T-helper 2 cell treated with Interferon-gamma antibody and Interleukin-4, amounts not matched to agents 100 ng/mL and 5 ng/mL, for 36 hours (primary cell): ENCODE measurements at regions not wholly inside any gene's neighbourhood (a gene's known extent, or its start where the extent isn't known, plus 50 kb on each side); places are given as distances from the start of the nearest gene placed in this dataset.
"Not testable (repeated sequence)": the region's sequence is repeated elsewhere in the genome, so short reads cannot be mapped to it uniquely, and the experiment has no call there.

Experiments used
- intact Hi-C: fragments of 100-400 bp; cut with micrococcal nuclease; formaldehyde crosslinking; loops from one replicate; pipeline ENCODE4 v1.15.1; 2023

- intact Hi-C loops, result no loop called here
Observed at GRCh38 chr2:8489751-8490150, 192.1 kb upstream of the ID2 start.

- intact Hi-C loops, result no loop called here
Observed at GRCh38 chr2:8490166-8490721, 191.6 kb upstream of the ID2 start.

- intact Hi-C loops, result no loop called here
Observed at GRCh38 chr2:8491296-8492027, 190.4 kb upstream of the ID2 start.

GRCh38 chr2:8494151-8494550 is 187.7 kb upstream of the ID2 start:
- intact Hi-C loops, result no loop called here

- intact Hi-C loops, result no loop called here
Observed at GRCh38 chr2:8494589-8494988, 187.3 kb upstream of the ID2 start.

GRCh38 chr2:8495189-8495989 is 186.5 kb upstream of the ID2 start:
- intact Hi-C loops, result no loop called here

GRCh38 chr2:8496079-8496478 is 185.8 kb upstream of the ID2 start:
- intact Hi-C loops, result no loop called here

- intact Hi-C loops, result no loop called here
Observed at GRCh38 chr2:8496617-8497016, 185.2 kb upstream of the ID2 start.

DNA sequence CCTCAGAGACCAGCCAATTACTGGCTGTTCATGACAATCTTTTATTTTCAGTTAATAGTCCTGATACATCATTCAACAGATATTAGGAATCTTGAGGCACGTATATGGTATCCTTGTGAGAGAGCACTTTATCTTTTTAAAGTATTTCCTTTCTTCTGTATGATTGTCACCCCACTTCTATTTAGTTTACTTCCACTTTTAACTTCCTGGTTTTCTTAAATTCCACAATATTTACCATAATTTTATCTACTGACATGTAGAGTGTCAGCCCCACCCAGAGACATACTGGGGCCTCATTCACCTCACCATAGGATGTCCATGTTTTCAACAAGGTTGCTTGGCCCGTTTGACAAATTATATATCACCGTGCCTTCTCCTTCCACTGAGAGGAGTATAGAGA is 182.9 kb upstream of the ID2 start:
- intact Hi-C loops, result no loop called here

DNA sequence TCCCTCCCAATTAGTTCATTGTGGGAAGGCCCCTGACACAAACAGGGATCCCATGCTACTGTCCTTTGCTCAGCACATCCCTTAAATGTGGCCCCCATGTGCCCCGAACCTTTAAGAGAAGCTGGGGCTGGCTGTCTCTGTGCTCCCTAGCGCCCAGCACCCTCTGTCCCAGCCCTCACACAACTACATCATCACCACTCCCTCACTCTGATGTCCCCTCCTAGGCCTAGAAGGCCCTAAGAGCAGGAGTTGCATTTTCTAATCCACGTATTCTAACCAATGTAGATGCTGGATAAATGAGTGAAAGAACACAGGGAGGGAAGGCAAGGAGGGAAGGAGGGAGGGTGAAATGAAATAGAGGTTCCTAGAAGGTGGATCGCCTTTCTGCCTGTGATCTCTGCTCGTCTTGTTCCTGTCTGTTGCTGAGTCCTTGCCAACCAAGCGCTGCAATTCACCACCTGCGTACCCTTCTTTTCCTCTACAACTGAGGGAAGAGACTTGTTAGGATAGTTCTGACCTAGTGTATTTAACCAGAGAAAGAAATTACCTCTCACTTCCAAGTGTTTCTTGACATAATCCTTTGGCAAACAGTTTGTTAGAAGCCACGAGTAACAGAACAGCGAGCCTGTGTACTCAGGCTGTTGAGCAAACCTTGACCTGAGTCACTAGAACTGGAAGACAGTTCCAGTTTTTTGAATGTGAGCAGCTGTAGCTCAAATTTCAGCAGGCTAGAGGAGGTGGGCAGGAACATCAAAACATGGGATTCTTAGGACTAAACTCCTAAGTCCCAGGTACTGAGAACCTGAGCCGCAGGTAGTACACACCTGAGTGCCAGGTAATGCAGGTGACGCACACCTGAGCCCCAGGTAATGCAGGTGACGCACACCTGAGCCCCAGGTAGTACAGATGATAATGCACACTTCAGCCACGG is 181.5 kb upstream of the ID2 start:
- intact Hi-C loops, result no loop called here

GRCh38 chr2:8501061-8501720 is 180.7 kb upstream of the ID2 start:
- intact Hi-C loops, result no loop called here

DNA sequence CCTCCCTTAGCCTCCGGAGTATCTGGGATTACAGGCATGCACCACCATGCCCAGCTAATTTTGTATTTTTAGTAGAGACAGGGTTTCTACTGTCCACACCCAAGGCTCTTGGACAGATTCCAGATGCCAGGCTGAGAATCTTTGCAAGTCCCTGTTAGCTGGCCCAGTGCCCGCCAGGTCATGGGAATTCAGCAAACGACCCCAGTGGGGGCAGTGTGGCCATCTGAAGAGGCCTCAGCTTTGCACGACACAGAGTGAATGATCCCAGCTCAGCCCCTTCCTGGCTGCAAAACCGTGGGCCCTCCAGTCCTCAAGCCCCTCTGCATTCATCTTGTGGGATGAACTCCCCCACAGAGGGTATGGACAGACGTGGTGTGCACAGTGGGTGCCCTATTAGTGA is 179.5 kb upstream of the ID2 start:
- intact Hi-C loops, result no loop called here

DNA sequence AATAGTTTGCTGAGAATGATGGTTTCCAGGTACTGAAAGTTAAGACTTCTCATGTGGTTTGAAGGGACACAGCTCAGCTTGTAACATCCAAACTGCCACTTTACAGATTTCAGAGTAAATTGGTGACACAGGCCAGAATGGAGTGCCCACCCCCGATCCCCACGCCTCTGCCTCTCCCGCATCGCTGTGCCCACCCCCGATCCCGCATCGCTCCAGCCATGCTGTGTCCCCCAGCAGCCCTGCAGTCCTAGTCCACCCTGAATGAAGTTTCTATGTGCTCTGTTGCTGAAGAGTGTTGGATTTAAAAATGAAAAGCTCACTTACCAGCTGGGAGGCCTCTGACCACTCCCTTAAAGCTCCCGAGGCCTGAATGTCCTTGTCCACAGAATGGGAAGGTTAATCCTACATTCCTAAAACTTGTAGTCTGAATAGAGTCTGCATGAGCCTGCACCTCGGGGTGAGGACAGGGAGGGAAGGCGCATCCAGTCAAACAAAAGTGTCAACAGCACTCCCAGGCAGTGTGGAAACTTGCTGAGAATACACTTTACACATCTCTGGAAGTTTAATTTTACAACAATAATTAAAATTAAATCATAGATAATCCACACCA is 176.4 kb upstream of the ID2 start:
- intact Hi-C loops, result no loop called here

DNA sequence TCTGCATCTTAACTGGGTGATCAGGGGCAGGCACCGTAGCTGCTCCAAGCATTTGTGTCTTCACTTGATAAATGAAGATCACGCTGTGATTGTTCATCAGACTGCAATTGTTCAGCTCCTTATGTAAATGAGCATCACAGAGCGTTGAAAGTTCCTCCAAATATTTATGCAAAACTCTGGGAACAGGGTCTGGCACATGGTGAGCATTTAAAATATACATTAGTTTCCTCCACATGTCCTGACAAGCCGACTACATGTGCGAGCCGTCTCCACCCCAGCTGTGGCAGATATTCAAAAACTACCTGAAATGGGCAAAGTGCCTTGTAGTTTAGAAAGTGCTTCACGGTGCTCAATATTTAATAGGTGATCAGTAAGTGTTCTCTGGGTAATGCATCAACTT is 175.1 kb upstream of the ID2 start:
- intact Hi-C loops, result no loop called here

GRCh38 chr2:8508766-8509165 is 173.1 kb upstream of the ID2 start:
- intact Hi-C loops, result no loop called here

DNA sequence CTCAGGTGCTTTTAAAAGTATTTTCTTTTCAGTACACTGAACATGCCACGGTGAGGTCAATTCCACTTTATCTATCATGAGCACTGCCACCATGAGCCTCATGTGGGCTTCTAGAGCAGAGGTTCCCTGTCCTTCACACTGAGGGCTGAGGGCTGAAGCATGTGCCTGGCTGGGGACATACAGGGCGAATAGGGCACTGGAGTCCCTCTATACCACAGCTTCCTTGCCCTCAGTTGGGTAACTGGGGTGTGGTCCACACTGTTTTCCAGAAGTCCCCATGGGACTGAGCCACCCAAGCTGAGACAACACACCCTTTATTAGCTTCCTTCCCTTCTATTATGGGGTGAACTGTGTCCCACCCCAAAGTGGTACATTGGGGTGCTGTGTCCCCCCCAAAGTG is 172.2 kb upstream of the ID2 start:
- intact Hi-C loops, result no loop called here

GRCh38 chr2:8510055-8510454 is 171.8 kb upstream of the ID2 start:
- intact Hi-C loops, result not testable (repeated sequence)

DNA sequence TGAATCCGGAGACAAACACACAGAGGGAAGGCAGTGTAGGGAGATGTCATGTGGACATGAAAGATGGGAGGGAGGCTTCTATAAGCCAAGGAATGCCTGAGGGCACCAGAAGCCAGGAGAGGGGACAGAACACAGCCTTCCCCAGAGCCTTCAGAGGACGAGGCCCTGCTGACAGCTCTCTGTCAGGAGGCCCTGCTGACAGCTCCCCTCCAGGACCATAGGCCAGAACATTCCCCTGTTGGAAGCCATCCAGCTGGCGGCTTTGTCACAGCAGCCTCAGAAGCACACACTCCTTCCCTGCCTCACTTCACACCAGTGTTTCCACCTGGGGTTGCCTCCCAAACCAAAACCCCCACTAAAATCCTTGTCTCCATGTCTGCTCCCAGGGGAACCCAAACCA is 171.3 kb upstream of the ID2 start:
- intact Hi-C loops, result no loop called here

- intact Hi-C loops, result no loop called here
Observed at GRCh38 chr2:8511868-8512612, 169.8 kb upstream of the ID2 start.
